ENCODE measurements at regions not wholly inside any gene's neighbourhood (a gene's known extent, or its start where the extent isn't known, plus 50 kb on each side); places are given as distances from the start of the nearest gene placed in this dataset.

DNA sequence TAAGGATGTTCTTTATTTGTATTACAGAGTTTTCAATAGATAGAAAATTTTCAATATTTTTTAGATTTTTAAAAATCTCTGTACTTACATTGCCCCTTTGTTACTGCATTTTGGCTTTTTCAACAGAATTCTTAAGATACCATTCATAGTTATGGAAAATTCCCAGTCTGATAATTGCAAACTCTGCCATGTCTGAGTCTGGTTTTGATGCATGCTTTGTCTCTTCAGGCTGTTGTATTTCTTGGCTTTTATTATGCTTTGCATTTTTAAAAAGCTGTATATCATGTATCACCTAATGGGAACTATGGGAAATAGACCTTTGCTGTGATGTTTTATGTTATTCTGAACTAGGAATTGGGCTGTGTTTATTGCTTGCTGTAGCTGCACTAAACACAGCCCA lies 898.9 kb upstream of the ADGRB3 start:
- no peak for TF ChIP-seq POLR2AphosphoS5 (IDR thresholded peaks at IDR 0.05)
- TF ChIP-seq, protein P1, sequence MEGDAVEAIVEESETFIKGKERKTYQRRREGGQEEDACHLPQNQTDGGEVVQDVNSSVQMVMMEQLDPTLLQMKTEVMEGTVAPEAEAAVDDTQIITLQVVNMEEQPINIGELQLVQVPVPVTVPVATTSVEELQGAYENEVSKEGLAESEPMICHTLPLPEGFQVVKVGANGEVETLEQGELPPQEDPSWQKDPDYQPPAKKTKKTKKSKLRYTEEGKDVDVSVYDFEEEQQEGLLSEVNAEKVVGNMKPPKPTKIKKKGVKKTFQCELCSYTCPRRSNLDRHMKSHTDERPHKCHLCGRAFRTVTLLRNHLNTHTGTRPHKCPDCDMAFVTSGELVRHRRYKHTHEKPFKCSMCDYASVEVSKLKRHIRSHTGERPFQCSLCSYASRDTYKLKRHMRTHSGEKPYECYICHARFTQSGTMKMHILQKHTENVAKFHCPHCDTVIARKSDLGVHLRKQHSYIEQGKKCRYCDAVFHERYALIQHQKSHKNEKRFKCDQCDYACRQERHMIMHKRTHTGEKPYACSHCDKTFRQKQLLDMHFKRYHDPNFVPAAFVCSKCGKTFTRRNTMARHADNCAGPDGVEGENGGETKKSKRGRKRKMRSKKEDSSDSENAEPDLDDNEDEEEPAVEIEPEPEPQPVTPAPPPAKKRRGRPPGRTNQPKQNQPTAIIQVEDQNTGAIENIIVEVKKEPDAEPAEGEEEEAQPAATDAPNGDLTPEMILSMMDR (IDR thresholded peaks at IDR 0.05): no peak
- TF ChIP-seq EP300 (IDR thresholded peaks at IDR 0.05; ENCODE audit: low read depth): no peak
- no peak for TF ChIP-seq POLR2A (IDR thresholded peaks at IDR 0.05)
